NCI-H345 treated with DMSO at 0.1 percent for 48 hours (cell line): ENCODE measurements at regions not wholly inside any gene's neighbourhood (a gene's known extent, or its start where the extent isn't known, plus 50 kb on each side); places are given as distances from the start of the nearest gene placed in this dataset.

Experiments
- DNase-seq: peaks from one replicate; lab custom pipeline; 2025; ENCODE audit not compliant: unreplicated experiment; lab: John Stamatoyannopoulos, UW

DNA sequence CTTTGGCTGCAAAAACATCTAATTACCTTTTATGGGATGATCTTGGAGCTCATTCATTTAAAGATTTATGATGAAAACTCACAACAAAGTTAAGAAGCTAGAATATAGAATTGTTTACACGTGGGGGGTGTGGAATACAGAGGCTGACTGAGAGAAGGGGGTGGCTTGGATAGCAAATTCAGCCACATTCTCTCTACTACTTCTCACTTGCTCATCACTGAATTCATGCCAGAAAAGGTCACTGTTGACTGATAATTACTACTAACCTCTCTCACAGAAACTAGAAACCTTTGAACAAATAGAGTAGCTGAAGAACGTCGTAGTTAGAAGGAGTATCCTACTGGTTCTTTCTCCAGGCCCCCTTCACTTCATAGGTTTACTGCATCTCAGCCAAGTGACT lies 808.2 kb downstream of the BRINP1 start:
- DNase-seq: no peak

DNA sequence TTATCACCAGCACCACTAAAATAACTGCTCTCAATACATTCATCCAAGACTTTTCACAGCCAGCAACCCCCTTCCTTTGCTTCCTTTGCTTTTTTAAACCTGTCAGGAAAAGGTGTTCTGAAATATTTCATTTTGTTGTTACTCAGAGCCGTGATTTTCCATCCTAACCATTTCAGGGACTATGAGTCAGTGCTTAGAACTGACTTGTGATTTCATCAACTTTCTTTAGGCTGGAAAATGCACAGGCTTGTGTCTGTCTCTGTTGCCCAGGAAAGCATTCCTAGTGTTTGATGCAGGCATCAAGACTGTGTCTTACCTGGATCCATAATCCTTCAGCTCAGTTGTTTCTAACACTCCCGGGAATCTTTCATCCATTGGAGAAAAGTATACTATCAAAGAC lies 805.6 kb downstream of the BRINP1 start:
- no peak for DNase-seq

DNA sequence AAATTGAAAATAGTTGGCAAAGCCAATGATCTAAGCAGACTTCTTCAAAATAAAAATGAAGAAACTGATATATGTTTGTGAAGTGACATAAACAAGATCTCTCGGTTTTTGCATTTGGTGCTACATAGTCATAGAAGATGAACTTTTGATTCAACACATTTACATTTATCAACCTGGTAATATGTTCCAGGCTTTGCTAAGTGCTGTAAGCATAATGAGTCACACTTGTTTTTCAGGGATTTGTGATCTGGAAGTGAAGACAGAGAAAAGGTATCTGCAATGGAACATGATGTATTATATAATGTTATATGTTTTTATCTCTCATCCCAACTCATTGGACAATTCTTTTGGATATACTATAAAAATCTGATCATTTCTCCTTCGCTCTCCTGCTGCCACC lies 801.4 kb downstream of the BRINP1 start:
- DNase-seq: no peak

DNA sequence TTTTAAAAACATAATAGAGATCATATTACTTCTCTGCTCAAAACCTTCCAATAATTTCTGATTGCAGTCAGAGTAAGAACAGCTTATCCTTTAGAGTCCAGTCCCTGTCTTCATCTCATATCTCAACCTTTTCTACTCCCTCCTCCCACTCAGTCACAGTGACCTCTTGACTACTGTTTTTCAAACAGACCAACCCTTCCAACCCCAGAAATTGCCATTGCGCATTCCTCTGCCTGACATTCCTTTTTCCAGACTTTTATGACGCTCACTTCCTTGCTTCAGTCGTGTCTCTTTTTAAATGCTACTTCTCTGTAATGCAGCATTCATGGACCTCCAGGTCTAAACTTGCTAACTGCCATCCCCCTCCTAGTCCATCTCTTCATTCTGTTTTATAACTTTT lies 800.5 kb downstream of the BRINP1 start:
- no peak for DNase-seq

DNA sequence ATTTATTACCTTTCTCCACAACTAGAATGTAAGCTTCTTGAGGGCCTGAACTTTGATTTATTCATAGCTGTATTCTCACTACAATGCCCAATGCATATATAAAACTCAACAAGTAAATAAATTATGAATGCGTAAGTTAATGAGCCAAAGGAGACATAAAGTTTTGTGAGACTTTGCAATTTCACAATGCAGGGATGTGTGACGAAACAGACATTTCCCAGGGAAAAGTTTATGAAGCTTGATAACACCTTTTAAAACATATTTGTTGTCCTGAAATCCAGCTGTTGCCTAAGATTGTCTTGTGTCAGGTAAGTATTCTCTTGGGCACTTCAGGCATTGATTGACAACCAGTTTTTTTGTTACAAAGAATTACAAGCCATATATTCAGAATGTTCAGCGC lies 800.1 kb downstream of the BRINP1 start:
- DNase-seq: no peak

DNA sequence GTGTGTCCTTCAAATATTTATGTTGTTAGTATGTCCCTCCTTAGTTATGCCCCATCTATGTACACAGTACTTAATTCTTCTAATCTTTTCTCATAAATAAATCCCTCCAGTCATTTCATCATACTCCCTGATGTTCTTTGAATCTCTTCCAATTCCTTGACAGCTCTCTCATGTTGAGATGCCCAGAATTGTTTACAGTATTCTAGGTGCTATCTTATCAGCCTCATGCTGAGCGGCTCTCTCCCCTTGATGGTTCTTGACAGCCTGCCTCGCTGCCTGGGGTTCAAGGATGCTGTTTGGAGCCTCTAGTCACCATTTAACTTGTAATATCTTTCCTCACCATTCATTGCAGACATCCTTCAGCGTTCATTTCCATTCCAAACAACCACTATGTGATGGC lies 799.2 kb downstream of the BRINP1 start:
- DNase-seq: no peak

DNA sequence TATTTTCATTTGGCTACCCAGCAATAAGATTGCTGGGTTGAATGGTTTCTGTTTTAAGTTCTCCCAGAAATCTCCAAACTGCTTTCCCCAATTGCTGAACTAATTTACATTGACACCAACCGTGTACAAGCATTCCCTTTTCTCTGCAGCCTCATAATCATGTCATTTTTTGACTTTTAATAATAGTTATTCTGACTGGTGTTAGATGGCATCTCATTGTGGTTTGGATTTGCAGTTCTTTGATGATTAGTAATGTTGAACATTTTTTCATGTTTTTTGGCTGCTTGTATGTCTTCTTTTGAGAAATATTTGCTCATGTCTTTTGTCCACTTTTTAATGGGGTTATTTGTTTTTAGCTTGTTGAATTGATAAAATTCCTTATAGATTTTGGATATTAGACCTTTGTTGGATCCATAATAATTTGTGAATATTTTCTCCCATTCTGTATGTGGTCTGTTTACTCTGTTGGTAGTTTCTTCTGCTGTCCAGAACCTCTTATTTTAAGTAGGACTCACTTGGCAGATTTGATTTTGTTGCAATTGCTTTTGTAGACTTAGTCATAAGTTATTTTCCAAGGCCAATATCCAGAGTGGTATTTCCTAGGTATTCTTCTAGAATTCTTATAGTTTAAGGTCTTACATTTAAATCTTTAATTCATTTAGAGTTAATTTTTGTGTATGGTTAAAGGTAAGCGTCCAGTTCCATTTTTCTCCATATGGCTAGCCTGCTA lies 793.7 kb downstream of the BRINP1 start:
- no peak for DNase-seq

DNA sequence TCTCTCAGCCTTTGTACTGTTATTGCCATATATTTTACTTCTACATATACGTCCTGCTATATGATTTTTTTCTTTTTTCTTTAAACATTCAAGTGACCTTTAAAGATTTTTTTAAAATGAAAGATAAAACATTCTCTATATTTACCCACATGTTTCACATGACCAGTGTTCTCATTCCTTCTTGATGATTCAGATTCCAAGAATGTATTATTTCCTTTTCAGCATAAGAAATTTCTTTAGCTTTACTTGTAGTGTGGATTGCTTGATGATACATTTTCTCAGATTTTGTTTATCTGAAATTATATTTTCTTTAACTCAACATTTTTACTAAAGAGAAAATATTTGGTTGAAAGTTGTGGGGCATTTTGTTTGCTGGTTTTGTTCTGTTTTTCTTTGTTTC lies 792.1 kb downstream of the BRINP1 start:
- DNase-seq: no peak

DNA sequence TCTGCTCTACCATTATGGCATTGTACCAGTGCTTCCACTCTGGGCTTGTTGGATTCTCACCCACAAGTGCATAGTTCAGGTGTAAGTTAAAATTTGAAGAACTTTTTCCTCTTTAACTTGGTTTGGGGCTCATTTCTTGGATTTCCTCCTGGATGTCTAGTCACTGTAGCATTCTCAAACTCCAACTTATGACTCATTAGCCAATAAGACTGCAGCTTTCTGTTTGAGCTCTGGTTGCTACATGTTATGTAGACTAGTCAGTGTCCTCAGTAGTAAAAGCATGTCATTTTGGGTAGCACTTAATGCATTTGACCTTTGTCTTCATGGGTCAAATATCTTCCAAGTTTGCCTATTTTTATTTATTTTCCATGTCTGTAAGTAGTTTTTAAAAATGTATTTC lies 790.8 kb downstream of the BRINP1 start:
- no peak for DNase-seq

DNA sequence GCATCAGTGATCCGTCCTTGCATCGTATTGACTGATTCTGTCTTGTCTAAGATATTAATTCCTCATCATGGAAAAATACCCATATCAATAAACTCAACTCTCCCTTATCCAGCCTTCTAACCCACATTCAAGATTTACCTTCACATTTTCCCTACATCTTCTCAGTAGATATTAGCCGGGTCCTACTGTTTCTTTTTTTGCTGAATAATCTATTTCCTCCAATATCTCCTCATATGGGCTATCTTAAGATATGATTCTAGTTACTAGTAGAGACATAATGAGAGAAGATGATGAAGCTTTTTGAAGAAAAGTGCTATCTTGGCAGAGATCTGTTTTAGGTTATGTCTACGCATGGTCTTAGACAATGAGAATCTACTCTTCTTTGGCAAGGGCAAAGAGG lies 785.8 kb downstream of the BRINP1 start:
- no peak for DNase-seq

DNA sequence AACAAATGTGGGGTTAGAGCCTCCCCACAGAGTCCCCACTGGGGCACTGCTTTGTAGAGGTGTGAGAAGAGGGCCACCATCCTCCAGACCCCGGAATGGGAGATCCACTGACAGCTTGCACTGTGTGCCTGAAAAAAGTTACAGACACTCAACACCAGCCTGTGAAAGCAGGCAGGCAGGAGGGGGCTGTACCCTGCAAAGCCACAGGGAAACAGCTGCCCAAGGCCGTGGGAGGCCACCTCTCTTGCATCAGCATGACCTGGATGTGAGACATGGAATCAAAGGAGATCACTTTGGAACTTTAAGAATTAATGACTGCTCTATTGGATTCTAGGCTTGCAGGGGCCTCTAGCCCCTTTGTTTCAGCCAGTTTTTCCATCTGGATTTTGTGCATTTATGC lies 782.3 kb downstream of the BRINP1 start:
- DNase-seq: no peak

DNA sequence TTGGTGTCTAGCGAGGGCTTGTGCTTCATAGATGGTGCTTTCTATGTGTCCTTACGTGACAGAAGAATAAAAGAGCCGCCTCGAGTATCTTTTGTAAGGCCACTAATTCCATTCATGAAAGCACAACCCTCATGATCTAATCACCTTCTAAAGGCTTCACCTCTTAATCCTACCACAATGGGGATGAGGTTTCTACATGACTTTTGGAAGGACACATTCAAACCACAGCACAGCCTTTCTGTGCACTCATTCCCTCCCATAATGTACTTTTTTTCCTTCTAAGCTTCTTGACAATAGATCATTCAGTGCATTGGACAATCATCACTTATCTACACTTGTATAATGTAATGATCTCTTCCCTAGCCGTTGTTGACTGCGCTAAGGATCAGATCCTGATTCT lies 774.8 kb downstream of the BRINP1 start:
- no peak for DNase-seq

DNA sequence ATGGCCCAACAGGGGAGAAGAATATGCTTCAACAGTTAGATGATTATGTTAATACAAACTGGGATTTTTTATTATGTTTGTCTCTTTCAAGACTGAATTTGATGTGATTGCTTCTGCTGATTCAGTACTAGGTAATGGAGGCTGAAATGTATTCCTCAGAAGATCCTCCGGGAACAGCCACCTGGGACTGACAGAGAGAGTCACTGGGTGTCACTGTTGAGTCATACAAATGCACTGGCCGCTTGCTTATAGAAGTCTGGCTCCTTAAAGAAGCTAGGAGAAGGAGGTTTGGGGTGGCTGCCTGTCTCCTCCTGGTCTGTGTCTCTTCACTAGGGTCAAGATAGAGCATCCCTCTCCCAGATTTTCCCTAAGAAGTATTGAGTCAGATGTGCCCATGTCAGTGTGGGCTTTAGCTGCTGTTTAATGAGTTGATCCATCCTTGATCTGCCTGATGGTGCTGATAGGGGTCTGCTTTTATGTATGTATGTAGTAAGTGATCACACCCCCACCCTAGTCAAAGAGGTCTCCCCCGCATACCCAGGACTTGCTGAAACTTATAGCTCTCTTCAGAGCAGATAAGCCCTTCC lies 773.4 kb downstream of the BRINP1 start:
- peak; percentile 45 for DNase-seq

DNA sequence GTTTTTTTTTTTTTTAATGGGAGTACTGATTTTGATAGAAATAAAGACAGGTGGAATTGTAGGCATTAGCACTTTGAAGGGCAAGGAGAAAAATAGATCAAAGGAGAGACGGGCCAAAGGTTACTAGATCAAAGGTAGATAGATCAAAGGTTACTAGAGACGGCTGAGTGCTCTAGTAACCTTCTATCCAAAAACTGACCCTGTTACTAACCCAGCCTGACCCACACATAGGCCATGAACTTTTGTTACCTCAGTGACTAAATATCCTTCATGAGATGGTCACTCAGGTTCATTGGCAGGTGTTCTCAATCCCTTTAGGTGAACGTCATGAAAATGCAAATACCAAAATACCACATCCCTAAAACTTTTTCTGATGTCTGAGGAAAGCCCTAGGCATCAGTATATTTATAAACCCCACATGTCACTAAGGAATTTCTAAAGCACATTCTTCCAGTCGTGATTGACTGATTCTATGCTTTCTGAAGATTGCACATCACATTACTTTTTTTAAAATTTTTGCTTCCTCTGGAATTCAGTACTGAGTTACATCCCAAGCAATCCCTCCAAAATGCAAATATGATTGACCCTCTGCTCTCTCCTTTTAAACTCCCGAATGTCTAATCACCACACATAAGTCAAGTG lies 772.7 kb downstream of the BRINP1 start:
- DNase-seq: no peak

DNA sequence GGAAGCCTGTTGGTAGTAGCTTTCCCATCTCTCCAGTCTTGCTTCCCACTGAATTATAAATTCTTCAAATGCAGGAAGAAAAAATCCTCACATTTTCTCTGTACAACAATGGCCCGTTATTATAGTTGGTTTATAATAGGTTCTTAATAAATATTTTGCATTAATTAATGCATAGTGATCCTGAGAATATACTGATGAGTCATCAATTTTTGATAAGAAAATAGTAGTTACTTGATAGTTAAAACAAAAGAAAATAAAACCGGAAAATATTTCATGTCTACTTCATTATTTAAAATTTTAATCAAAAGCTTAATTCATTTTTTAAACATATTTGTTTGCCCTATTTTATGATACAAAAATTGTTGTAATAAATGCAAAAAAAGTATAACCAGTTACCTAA lies 762.6 kb downstream of the BRINP1 start:
- no peak for DNase-seq

DNA sequence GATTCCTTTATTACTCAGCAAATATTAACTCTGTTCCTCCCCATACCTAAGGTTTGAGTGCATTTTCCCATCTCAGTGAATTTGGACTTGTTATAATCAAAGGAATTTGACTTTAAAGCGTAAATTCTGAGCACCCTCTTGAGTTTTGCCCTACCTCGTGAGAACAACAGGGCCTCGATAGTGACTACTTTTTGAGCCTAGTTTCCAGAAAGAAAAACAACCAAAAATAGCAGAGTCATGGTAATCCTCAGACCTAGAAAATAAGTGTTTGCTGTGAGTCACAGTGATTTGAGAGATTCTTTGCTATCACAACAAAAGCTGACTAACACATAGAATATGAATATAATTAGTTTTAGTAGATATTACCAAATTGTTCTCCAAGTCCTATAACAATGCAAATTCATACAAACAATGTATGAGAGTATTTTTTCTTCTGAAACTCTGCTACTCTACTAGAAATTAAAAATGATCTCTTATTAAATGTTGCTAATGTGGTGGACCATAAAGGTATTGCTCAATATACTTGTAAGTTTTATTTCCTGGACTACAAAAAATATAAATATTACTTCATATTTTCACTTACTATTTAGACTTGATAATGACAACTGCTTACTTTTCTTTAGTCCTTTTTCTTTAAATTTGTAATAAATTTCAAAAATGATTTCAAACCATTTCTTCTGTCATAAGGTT lies 759.7 kb downstream of the BRINP1 start:
- no peak for DNase-seq

DNA sequence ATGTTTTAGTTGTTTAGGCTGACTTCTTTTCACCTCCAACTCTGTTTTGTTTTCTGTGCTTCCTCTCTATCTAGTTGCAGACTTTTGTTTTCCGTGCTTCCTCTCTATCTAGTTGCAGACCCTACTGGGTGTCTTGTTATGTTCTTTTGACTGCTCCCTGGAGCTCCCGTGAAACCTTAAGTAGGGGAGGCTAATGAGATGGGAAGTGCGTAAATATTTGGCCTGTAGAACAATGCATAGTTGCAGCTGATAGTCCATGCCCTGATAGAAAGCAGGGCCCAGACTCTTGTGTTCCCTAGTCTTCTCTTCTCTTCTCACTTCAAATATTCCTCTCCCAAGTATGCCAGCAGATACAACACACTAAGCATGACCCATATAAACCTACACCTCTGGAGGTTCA lies 757.0 kb downstream of the BRINP1 start:
- no peak for DNase-seq

DNA sequence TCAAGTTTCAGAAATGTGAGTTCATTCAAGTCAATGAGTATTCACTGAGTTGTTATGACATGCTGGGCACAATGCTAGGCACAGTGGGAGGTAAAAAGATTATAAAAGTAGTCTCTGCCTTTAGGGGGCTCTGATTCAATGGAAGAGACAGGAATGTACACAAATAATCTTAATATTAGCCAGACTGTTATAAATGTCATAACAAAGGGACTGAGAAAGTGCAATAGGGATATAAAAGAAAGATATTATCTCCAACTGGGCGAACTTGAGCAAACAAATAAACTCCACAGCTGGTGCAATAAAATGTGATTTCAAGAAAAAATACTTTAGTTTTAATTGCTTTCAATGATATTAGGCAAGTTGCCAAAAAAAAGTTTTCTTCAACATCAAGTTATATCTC lies 755.2 kb downstream of the BRINP1 start:
- no peak for DNase-seq

DNA sequence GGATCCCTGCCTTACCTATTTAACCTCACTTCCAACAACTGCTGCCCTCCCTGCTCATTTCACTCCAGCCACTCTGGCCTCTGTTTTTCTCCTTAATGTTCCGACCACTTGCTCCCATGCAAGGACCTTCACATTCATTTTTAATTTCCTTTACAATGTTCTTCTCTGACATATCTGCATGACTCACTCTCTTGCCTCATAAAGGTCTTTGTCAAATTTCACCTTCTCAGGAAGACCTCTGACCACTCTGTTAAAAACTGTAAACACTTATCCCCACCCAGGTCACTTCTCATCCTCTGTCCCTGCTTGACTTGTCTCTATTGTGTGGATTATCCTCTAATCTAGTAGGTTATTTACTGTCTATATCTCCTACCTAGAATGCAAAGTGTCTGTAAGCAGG lies 751.2 kb downstream of the BRINP1 start:
- no peak for DNase-seq

DNA sequence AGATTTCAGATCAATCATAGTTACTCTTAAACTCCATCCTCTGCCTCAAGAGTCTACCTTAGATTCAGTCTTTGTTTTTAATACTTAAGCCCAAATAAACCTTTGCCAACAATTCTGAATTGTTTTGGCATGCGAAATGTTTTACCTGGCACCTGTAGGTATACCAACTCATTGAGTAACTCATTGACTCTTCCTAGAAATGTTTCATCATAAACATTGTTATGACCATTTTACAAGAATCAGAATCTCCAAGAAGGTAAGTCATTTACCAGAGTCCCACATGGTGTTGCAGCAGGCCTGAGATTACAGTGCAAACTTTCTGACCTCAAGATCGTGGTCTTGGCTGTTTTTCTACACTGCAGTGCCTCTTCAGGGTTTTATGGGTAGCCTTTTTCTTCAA lies 750.4 kb downstream of the BRINP1 start:
- DNase-seq: no peak

DNA sequence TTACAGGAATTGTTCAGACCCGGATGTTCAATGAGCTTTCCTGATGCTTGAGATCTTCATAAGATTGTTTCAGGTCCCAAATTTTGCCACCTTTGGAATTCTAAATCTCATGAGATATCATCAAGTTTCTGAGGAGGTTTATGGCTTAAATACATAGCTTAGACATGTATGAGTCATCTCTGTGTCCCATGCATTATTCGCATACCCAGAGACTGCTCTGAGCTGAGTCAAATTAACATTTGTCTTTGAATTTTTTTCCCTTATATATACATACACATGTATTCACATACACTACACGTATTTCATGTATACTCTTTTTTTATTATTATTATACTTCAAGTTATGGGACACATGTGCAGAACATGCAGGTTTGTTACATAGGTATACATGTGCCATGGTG lies 744.6 kb downstream of the BRINP1 start:
- no peak for DNase-seq

DNA sequence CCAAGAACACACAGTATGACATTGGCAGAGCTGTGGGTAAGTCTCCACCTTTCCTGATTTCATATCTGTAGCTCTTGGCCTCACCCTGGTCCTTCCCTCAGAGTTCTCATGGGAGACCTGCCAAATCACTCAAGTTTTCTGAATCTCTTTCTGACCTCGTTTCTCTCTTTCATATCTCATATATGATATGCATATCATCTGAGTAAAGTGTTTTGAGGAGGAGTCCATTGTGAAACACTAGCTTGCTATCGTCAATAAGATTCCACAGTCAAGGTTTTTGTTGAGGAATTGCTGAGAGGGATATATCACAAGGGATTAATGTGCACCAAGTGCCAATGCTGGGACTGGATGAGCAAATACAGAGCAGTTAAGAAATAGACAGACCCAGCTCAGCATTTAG lies 739.2 kb downstream of the BRINP1 start:
- no peak for DNase-seq
